ENCODE measurements at regions not wholly inside any gene's neighbourhood (a gene's known extent, or its start where the extent isn't known, plus 50 kb on each side); places are given as distances from the start of the nearest gene placed in this dataset.

DNA sequence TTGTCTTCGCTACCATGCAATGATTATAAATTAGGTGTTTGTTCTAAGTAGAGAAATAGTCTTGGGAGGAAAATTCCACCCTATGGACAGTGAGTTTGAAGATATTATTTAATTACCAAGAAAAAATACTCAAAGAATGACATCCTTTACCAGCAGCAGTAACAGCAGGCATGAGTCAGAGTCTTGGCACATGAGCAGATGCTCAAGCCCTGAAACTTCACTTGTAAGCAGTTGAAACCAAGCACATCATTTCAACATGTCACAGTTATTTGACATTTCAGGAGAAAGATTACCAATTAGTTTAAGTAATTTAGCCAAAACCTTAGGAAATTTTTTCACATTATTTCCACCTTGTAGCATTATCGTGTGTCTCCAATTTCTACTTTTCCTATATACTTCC, 99.2 kb downstream of the C12orf50 start:
- DNase-seq (ENCODE audit: low read depth in 4 of 4, low spot score in 3 of 4) = no peak

DNA sequence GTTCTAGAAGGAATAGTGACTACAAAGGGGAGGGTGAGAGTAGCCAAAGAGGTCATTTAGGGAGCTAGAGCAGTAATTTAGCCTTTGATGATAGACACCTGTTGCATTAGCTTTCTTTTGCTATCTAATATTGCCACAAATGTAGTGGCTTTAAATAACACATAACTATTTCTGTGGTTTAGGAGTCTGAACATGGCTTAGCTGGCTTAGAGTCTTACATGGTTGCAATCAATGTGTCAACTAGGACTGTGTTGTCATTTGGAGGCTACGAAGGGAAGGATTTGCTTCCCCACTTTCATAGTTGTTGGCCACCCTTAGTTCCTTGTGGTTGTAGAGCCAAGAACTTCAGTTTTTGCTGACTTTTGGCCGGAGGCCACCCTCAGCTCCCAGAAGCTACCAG, 99.9 kb downstream of the C12orf50 start:
- no peak for DNase-seq (ENCODE audit: low read depth in 4 of 4, low spot score in 3 of 4)

DNA sequence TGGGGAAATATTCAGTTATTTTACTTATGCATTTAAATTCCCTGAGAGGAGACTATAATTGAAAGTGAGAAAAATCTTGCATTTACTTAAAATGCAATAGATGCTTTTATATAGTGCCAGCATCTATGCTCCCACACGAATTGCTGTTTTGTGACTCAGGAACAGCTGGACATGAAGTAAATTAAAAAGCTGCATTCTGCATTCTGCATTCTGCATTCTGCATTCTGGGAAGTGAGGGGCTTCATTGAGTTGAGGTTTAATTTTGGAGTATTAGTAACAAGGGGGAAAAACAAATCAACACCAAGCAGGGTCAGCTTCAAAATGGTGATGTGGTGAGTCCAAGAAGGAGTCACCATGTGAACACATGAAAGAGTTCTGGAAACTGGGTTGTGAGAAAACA, 101.2 kb downstream of the C12orf50 start:
- DNase-seq (ENCODE audit: low read depth in 4 of 4, low spot score in 3 of 4) = no peak

- no peak for DNase-seq (ENCODE audit: low read depth in 4 of 4, low spot score in 3 of 4)
Measured at GRCh38 chr12:87925021-87925420, 104.2 kb downstream of the C12orf50 start.

GRCh38 chr12:87924149-87924548, 105.1 kb downstream of the C12orf50 start:
- no peak for DNase-seq (ENCODE audit: low read depth in 4 of 4, low spot score in 3 of 4)

DNA sequence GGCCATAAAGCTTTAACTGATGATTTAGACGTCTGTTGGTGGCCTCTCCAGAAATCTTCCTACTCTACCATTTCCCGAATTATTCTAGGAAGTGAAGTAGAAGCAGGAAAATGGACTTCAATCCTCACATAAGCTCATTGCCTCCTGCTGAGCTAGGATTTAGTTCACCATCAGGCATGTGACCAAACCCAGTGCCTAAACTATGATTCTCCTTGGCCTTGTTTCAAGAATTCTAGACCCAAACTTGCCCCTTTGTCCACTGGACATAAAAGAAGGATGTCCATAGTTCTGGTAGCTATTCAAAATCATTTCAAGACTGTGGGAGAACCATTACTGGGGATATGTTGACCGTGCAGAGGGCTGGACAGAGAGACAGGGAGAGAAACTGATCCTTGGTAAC, 105.8 kb downstream of the C12orf50 start:
- DNase-seq (ENCODE audit: low read depth in 4 of 4, low spot score in 3 of 4) = no peak

DNA sequence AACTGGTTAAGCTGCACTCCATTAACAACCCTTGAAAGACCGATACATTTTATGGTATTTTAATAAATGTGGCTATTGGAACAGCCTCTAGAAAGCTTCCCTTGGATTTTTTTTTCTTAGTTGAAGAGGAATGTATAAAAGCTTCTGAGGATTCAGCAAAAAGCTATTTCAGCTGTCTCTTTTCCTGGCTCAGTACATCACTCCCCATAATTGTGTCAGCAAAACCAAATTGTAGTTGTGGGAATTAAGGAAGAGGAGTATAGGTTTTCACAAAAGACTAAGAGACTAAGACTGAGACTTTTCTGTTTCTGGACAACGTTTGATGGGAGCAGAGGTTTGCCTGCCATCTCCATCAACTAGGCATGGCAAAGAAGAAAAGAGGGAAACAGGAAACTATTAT, 106.5 kb downstream of the C12orf50 start:
- DNase-seq (ENCODE audit: low read depth in 4 of 4, low spot score in 3 of 4) = no peak

- no peak for DNase-seq (ENCODE audit: low read depth in 4 of 4, low spot score in 3 of 4)
Measured at GRCh38 chr12:87921621-87922020, 107.6 kb downstream of the C12orf50 start.

- no peak for DNase-seq (ENCODE audit: low read depth in 4 of 4, low spot score in 3 of 4)
Measured at GRCh38 chr12:87920139-87920538, 109.1 kb downstream of the C12orf50 start.

DNA sequence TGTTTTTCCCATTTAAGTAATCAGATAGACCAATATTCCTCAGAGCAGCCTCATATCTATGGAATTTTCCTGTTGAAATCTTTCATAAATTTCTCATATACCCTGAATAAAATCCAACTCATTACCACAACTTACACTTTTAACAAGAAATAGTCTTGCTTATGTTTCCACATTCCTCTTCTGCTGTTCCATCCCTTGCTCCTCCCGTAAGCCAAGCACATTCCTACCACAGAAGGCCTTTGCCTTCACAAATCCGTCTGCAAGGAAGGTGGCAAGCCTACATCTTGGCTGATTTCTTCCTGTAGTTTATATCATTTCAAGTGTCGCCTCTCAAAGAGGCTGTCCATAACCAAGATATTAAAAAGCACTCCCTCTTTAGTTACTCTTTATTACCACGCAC, 127.7 kb downstream of the C12orf50 start:
- DNase-seq (ENCODE audit: low read depth in 4 of 4, low spot score in 3 of 4) = no peak

DNA sequence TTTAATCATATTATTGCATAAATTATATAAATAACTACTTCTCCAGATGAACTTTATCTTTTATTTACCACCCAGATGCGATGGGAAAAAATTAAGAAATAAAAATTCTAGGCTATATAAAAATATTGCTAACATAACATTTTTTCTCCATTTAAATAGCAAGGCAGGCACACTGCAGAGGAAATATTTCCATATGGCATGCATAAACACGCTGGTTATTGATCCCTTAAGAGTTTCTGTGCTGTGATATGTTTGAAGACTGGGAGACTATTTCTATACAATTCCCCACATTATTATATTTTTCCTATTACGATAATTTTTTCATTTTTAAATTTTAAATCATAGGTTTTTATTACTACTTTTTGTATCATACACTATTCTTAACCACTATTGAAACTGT, 131.5 kb downstream of the C12orf50 start:
- no peak for DNase-seq (ENCODE audit: low read depth in 4 of 4, low spot score in 3 of 4)

GRCh38 chr12:87883806-87884205, 145.4 kb downstream of the C12orf50 start:
- DNase-seq (ENCODE audit: low read depth in 4 of 4, low spot score in 3 of 4) = no peak

DNA sequence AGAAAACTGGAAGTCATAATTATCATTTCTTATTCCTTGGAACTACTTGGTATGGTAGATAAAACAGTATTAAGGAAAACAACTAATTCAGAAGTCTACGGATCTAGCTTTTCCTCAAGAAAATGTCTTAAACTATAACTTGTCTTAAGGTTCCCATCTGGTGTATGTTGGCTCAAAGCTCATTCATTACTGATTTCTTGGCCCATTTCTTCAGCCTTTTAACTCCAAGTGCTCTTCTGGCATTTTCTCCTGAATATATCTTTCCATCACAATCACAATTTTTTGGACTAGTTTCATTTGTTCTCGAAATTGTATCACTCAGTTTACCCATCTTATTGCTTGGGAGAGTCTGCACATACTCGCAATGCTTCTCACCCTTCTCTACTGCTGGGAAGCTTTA, 150.1 kb downstream of the C12orf50 start:
- DNase-seq (ENCODE audit: low read depth in 4 of 4, low spot score in 3 of 4) = no peak

GRCh38 chr12:87870493-87871460, 158.4 kb downstream of the C12orf50 start:
- no peak for DNase-seq (ENCODE audit: low read depth in 4 of 4, low spot score in 3 of 4)

- DNase-seq (ENCODE audit: low read depth in 4 of 4, low spot score in 3 of 4) = no peak
Measured at GRCh38 chr12:87870061-87870460, 159.1 kb downstream of the C12orf50 start.

DNA sequence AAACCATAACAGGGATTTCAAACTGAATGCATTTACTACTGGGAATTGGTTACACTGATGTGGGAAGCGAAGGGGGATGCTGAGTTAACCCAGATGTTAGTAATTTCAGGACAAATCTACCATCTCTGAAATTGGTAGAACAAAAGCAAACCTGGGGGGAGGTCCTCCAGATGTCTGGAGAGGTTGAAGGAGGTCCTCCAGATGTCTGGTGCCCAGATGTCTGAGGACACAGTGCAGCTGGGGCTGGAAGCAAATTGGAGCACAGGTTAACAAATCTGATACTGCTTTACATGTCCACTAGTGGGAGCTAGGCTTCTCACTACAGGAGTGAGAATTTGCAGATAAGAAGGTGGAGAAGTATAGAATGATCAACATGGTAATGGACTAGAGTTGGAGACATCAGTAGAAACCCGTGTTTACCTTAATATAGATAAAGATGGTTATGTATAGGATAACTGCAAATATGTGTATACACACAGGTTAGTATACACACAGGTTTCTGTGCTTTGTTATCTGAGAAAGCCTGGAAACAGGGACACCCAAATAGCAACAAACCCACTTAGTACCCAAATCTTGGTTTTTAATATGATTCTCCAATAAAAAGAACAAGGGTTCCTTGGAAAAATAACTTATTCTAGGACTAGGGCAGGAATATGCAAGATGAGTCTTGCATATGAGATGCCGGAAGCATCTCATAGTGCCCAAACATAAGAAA, 162.5 kb downstream of the C12orf50 start:
- no peak for DNase-seq (ENCODE audit: low read depth in 4 of 4, low spot score in 3 of 4)

GRCh38 chr12:87861791-87862190, 167.4 kb downstream of the C12orf50 start:
- no peak for DNase-seq (ENCODE audit: low read depth in 4 of 4, low spot score in 3 of 4)

DNA sequence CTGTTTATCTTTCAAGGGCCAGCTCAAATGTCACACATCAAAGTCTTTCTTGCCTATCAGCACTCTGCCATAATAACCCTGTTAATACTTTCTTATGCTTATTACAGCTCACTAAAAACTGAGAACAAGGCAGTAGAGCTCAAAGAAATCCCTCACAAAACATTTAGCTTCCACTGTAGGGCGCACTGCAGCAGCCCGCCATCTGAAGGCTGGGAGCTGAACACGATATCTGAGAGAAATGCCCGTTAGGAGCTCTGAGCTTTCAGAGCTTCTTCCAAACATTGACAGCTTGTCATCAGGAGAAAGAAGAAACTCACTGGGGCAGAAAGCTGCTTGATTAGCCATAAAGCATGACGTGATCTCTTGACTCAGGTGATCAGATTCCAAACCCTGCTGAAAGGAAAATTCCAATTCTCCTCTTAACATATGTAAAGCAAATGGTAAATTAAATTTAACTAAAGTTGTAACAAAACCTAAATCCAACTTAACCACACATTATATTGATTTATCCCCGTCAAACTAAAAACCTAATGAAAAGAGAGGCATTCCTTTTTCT, 175.7 kb downstream of the C12orf50 start:
- DNase-seq (ENCODE audit: low read depth in 4 of 4, low spot score in 3 of 4) = no peak

GRCh38 chr12:87849074-87849473, 180.1 kb downstream of the C12orf50 start:
- no peak for DNase-seq (ENCODE audit: low read depth in 4 of 4, low spot score in 3 of 4)

- peak; percentile 21 to 29 (median 24) for DNase-seq (ENCODE audit: low read depth in 4 of 4, low spot score in 3 of 4)
Measured at GRCh38 chr12:87848248-87848868, 180.8 kb downstream of the C12orf50 start.

DNA sequence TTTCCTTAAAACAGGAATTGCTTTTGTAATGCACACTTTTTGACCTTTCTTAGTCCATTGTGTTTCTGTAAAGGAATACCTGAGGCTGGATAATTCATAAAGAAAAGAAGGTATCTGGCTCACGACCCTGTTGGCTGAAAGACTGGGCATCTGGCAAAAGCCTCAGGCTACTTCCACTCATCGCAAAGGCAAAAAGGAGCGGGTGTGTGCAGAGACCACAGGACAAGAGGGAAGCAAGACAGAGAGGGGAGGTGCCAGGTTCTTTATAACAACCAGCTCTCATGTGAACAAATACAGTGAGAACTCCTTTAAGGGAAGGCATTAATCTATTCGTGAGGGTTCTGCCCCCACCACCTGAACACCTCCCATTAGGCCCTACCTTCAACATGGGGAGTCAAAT, 182.1 kb downstream of the C12orf50 start:
- DNase-seq (ENCODE audit: low read depth in 4 of 4, low spot score in 3 of 4) = no peak

All from left renal pelvis (tissue), 4 donors.